ENCODE measurements at regions not wholly inside any gene's neighbourhood (a gene's known extent, or its start where the extent isn't known, plus 50 kb on each side); places are given as distances from the start of the nearest gene placed in this dataset.

DNA sequence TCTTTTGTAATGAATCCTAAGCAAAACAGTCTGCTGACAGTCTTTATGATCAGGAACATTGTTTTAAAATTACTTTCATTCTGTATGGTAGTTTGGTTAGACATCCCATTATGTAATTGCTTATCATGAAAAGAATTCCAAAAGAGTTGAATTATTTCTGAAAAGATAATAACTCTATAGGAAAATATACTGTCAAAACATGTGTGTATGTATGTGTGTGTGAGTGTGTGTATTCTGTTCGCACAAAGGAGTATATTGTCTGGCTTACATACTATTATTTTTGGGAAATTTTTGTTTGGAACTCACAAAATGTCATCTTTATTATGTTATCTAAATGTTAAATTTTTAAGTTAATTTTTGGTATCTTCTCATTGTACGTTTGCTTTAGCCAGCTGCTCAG, 1075.9 kb downstream of the ZPLD1 start:
- Histone ChIP-seq H2BK20ac (ENCODE audit: low read depth, low read length, poor library complexity, severe bottlenecking) (no peak overlapping the region), H2AK5ac (ENCODE audit: insufficient read length, low read length) (no peak overlapping the region), H2BK120ac (ENCODE audit: low read depth, low read length, poor library complexity, severe bottlenecking) (no peak overlapping the region), H3K9me3 (ENCODE audit: control insufficient read depth, low read depth, low read length) (no peaks in the 10 kb centered on the region), H2BK5ac (ENCODE audit: insufficient read length, low read length) (no peak overlapping the region), H3K4me2 (ENCODE audit: insufficient read depth, insufficient read length, low read length) (no peak overlapping the region), H2BK12ac (ENCODE audit: insufficient read length, low read depth, low read length) (no peak overlapping the region), H3K79me2 (ENCODE audit: insufficient read depth, low read length) (no peaks in the 10 kb centered on the region), H3K56ac (ENCODE audit: insufficient read length, low read depth, low read length) (no peak overlapping the region), H3K27ac (ENCODE audit: insufficient read length, low read depth, low read length) (no peak overlapping the region), H3K14ac (ENCODE audit: insufficient read depth, low read length) (no peak overlapping the region), H3T11ph (ENCODE audit: low read length) (no peak overlapping the region), H2AFZ (ENCODE audit: low read length) (no peak overlapping the region), H4K5ac (ENCODE audit: insufficient read length, low read depth, low read length) (no peak overlapping the region), H2BK15ac (ENCODE audit: low read depth, low read length) (no peak overlapping the region), H3K4ac (ENCODE audit: low read depth, low read length) (no peak overlapping the region), H3K79me1 (ENCODE audit: insufficient read depth, low read depth, low read length, poor library complexity, severe bottlenecking) (no peaks in the 10 kb centered on the region), H4K91ac (ENCODE audit: insufficient read length, low read depth, low read length) (no peak overlapping the region), H3K4me1 (ENCODE audit: insufficient read depth, low read length) (no peaks in the 10 kb centered on the region), H3K23ac (ENCODE audit: insufficient read length, low read depth, low read length) (no peak overlapping the region), H3K23me2 (ENCODE audit: insufficient read length, low read depth, low read length, poor library complexity, severe bottlenecking) (no peaks in the 10 kb centered on the region), H3K27me3 (ENCODE audit: insufficient read depth, low read length) (no peaks in the 10 kb centered on the region), H3K18ac (ENCODE audit: insufficient read length, low read depth, low read length) (no peak overlapping the region), H3K9ac (ENCODE audit: extremely low read depth, insufficient read length, low read length) (no peak overlapping the region), H4K20me1 (ENCODE audit: control insufficient read depth, insufficient read depth, insufficient read length) (no peaks in the 10 kb centered on the region), H4K8ac (replicated peaks; ENCODE audit: insufficient read length, low read depth, low read length) (no peak overlapping the region)
- H3K36me3 Mint-ChIP-seq (ENCODE audit: insufficient read depth in 1 of 3, low read depth in 3 of 3), result peaks cover 0 to 8% (median 4%) of the 10 kb centered on the region in 3 experiments; a peak in 5 of 7 replicates
- H3K4me3 Mint-ChIP-seq, result no peak overlapping the region
- peaks cover 0 to 10% of the 10 kb centered on the region in 2 experiments; a peak in 1 of 4 replicates for H3K4me1 Mint-ChIP-seq
- H3K9me3 Mint-ChIP-seq, result peaks cover 7 to 16% of the 10 kb centered on the region in 2 experiments
- no CpG with 5 or more reads among the region's 2 CpGs for WGBS (ENCODE audit: extremely low coverage, insufficient read length, low lambda C conversion rate)
- TF ChIP-seq, protein P1, sequence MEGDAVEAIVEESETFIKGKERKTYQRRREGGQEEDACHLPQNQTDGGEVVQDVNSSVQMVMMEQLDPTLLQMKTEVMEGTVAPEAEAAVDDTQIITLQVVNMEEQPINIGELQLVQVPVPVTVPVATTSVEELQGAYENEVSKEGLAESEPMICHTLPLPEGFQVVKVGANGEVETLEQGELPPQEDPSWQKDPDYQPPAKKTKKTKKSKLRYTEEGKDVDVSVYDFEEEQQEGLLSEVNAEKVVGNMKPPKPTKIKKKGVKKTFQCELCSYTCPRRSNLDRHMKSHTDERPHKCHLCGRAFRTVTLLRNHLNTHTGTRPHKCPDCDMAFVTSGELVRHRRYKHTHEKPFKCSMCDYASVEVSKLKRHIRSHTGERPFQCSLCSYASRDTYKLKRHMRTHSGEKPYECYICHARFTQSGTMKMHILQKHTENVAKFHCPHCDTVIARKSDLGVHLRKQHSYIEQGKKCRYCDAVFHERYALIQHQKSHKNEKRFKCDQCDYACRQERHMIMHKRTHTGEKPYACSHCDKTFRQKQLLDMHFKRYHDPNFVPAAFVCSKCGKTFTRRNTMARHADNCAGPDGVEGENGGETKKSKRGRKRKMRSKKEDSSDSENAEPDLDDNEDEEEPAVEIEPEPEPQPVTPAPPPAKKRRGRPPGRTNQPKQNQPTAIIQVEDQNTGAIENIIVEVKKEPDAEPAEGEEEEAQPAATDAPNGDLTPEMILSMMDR (conservative IDR thresholded peaks at IDR 0.05), result no peak
- DNase-seq, result no peak
- H3K27me3 Mint-ChIP-seq (ENCODE audit: low read depth), result no peaks in the 10 kb centered on the region
- no peak overlapping the region for H3K27ac Mint-ChIP-seq
